ENCODE measurements at regions not wholly inside any gene's neighbourhood (a gene's known extent, or its start where the extent isn't known, plus 50 kb on each side); places are given as distances from the start of the nearest gene placed in this dataset.

GRCh38 chr5:12794476-12795332 lies 890.5 kb upstream of the CTNND2 start:
- Histone ChIP-seq H3K36me3 (no peaks in the 10 kb centered on the region), H4K20me1 (no peaks in the 10 kb centered on the region), H3K4me3 (no peak overlapping the region), H3K9me3 (replicated peaks in 1 of 11) (peaks cover 13 to 31% (median 26%) of the 10 kb centered on the region in 11 experiments), H3K27ac (no peak overlapping the region), H3K9ac (no peak overlapping the region), H3K4me1 (no peaks in the 10 kb centered on the region), H3K27me3 (no peaks in the 10 kb centered on the region), H3K4me2 (no peak overlapping the region)
- no peak for TF ChIP-seq Cebpa-rat (IDR thresholded peaks at IDR 0.05)

- H3K4me1 ChIP-seq: no peaks in the 10 kb centered on the region
- H3K9me3 ChIP-seq (replicated peaks in 1 of 11): peaks cover 13 to 31% (median 26%) of the 10 kb centered on the region in 11 experiments
- H3K27ac ChIP-seq: no peak overlapping the region
Observed at GRCh38 chr5:12793373-12793772, 889.1 kb upstream of the CTNND2 start.

GRCh38 chr5:12780536-12780935 lies 876.3 kb upstream of the CTNND2 start:
- H3K36me3 ChIP-seq: no peaks in the 10 kb centered on the region
- H3K4me2 ChIP-seq: no peak overlapping the region
- no peak overlapping the region for H3K27ac ChIP-seq
- no peaks in the 10 kb centered on the region for H3K27me3 ChIP-seq
- H3K9ac ChIP-seq: no peak overlapping the region
- TF ChIP-seq Cebpa-rat (IDR thresholded peaks at IDR 0.05): no peak
- H3K4me1 ChIP-seq: no peaks in the 10 kb centered on the region
- no peaks in the 10 kb centered on the region for H3K9me3 ChIP-seq (replicated peaks in 1 of 11)
- no peak overlapping the region for H3K4me3 ChIP-seq
- H4K20me1 ChIP-seq: no peaks in the 10 kb centered on the region

More at GRCh38 chr5:12793373-12793772, 889.1 kb upstream of the CTNND2 start:
- Histone ChIP-seq H3K36me3 (no peaks in the 10 kb centered on the region), H3K4me2 (no peak overlapping the region), H3K27me3 (no peaks in the 10 kb centered on the region), H3K4me3 (no peak overlapping the region), H4K20me1 (no peaks in the 10 kb centered on the region), H3K9ac (no peak overlapping the region)
- no peak for TF ChIP-seq Cebpa-rat (IDR thresholded peaks at IDR 0.05)

- Histone ChIP-seq H3K4me3 (no peak overlapping the region), H3K9me3 (replicated peaks in 1 of 11) (no peaks in the 10 kb centered on the region)
- no peak for TF ChIP-seq Cebpa-rat (IDR thresholded peaks at IDR 0.05)
Observed at GRCh38 chr5:12777342-12777741, 873.1 kb upstream of the CTNND2 start.

GRCh38 chr5:12772276-12772675 lies 868.0 kb upstream of the CTNND2 start:
- H3K9me3 ChIP-seq (replicated peaks in 1 of 11): no peaks in the 10 kb centered on the region
- no peaks in the 10 kb centered on the region for H3K27me3 ChIP-seq
- no peak for TF ChIP-seq Cebpa-rat (IDR thresholded peaks at IDR 0.05)
- H3K4me3 ChIP-seq: no peak overlapping the region
- no peaks in the 10 kb centered on the region for H4K20me1 ChIP-seq
- H3K27ac ChIP-seq: no peak overlapping the region
- no peak overlapping the region for H3K9ac ChIP-seq
- H3K4me1 ChIP-seq: no peaks in the 10 kb centered on the region
- H3K36me3 ChIP-seq: no peaks in the 10 kb centered on the region
- H3K4me2 ChIP-seq: no peak overlapping the region

More at GRCh38 chr5:12777342-12777741, 873.1 kb upstream of the CTNND2 start:
- H3K4me2 ChIP-seq: no peak overlapping the region
- H3K36me3 ChIP-seq: no peaks in the 10 kb centered on the region
- no peaks in the 10 kb centered on the region for H4K20me1 ChIP-seq
- H3K27ac ChIP-seq: no peak overlapping the region
- no peaks in the 10 kb centered on the region for H3K4me1 ChIP-seq
- H3K27me3 ChIP-seq: no peaks in the 10 kb centered on the region
- no peak overlapping the region for H3K9ac ChIP-seq

- Histone ChIP-seq H3K4me2 (no peak overlapping the region), H4K20me1 (no peaks in the 10 kb centered on the region), H3K9ac (no peak overlapping the region), H3K36me3 (no peaks in the 10 kb centered on the region), H3K4me3 (no peak overlapping the region), H3K27me3 (no peaks in the 10 kb centered on the region), H3K4me1 (no peaks in the 10 kb centered on the region), H3K9me3 (replicated peaks in 1 of 11) (no peaks in the 10 kb centered on the region), H3K27ac (no peak overlapping the region)
- no peak for TF ChIP-seq Cebpa-rat (IDR thresholded peaks at IDR 0.05)
Observed at GRCh38 chr5:12759377-12759776, 855.1 kb upstream of the CTNND2 start.

- Histone ChIP-seq H3K4me2 (no peak overlapping the region), H3K27me3 (no peaks in the 10 kb centered on the region), H4K20me1 (no peaks in the 10 kb centered on the region), H3K9ac (no peak overlapping the region), H3K9me3 (replicated peaks in 1 of 11) (no peaks in the 10 kb centered on the region), H3K27ac (no peak overlapping the region), H3K4me3 (no peak overlapping the region), H3K36me3 (no peaks in the 10 kb centered on the region), H3K4me1 (no peaks in the 10 kb centered on the region)
- TF ChIP-seq Cebpa-rat (IDR thresholded peaks at IDR 0.05): no peak
Observed at GRCh38 chr5:12757035-12757434, 852.8 kb upstream of the CTNND2 start.

GRCh38 chr5:12745537-12745936 lies 841.3 kb upstream of the CTNND2 start:
- Histone ChIP-seq H3K4me2 (no peak overlapping the region), H3K27ac (no peak overlapping the region), H3K27me3 (no peaks in the 10 kb centered on the region), H3K4me3 (no peak overlapping the region), H3K9ac (no peak overlapping the region), H3K4me1 (no peaks in the 10 kb centered on the region; a peak in 1 of 20 replicates), H3K36me3 (no peaks in the 10 kb centered on the region), H4K20me1 (no peaks in the 10 kb centered on the region), H3K9me3 (replicated peaks in 1 of 11) (no peaks in the 10 kb centered on the region)
- no peak for TF ChIP-seq Cebpa-rat (IDR thresholded peaks at IDR 0.05)

- Histone ChIP-seq H3K36me3 (no peaks in the 10 kb centered on the region), H3K4me2 (no peak overlapping the region), H3K4me1 (no peaks in the 10 kb centered on the region; a peak in 1 of 20 replicates), H3K27ac (no peak overlapping the region), H3K9ac (no peak overlapping the region), H3K9me3 (replicated peaks in 1 of 11) (no peaks in the 10 kb centered on the region), H4K20me1 (no peaks in the 10 kb centered on the region), H3K4me3 (no peak overlapping the region), H3K27me3 (no peaks in the 10 kb centered on the region)
- no peak for TF ChIP-seq Cebpa-rat (IDR thresholded peaks at IDR 0.05)
Observed at GRCh38 chr5:12743582-12743981, 839.3 kb upstream of the CTNND2 start.

- Histone ChIP-seq H3K36me3 (no peaks in the 10 kb centered on the region), H3K27me3 (no peaks in the 10 kb centered on the region), H4K20me1 (no peaks in the 10 kb centered on the region), H3K27ac (no peak overlapping the region), H3K4me1 (no peaks in the 10 kb centered on the region), H3K9me3 (replicated peaks in 1 of 11) (peaks cover 0 to 22% (median 9%) of the 10 kb centered on the region in 11 experiments; a peak in 16 of 22 replicates), H3K4me2 (no peak overlapping the region), H3K9ac (no peak overlapping the region), H3K4me3 (no peak overlapping the region)
- no peak for TF ChIP-seq Cebpa-rat (IDR thresholded peaks at IDR 0.05)
Observed at GRCh38 chr5:12730354-12730753, 826.1 kb upstream of the CTNND2 start.
